Upper lobe of left lung (tissue), 6 donors: ENCODE measurements at regions not wholly inside any gene's neighbourhood (a gene's known extent, or its start where the extent isn't known, plus 50 kb on each side); places are given as distances from the start of the nearest gene placed in this dataset.

Experiments
- ATAC-seq, 2 donors: fragments of 200-7000 bp; cut with Tn5 transposase; one replicate each; pipeline ENCODE4 v1.9.1; 2022; ENCODE audit warnings: mild to moderate bottlenecking in 2 of 2, moderate library complexity in 2 of 2; ENCODE audit not compliant: low FRiP score in 2 of 2
- DNase-seq, 2 donors: peaks; one replicate each; pipeline ENCODE4 v3.0.0-alpha.2; 2019 to 2020
- H3K27ac ChIP-seq, 4 donors: fragments of 200-600 bp; sonication (generic); one replicate each; pipeline ENCODE4 v1.5.1; 2016 to 2019
- H3K27me3 ChIP-seq, 4 donors: fragments of 200-600 bp; sonication (generic); one replicate each; pipeline ENCODE4 v1.5.1; 2017 to 2019
- H3K36me3 ChIP-seq, 4 donors: fragments of 200-600 bp; sonication (generic); one replicate each; pipeline ENCODE4 v1.5.1; 2016 to 2019
- H3K4me1 ChIP-seq, 4 donors: fragments of 200-600 bp; sonication (generic); one replicate each; pipeline ENCODE4 v1.5.1; 2018 to 2019
- H3K4me3 ChIP-seq, 4 donors: fragments of 200-600 bp; sonication (generic); one replicate each; pipeline ENCODE4 v1.5.1; 2017 to 2019; ENCODE audit warnings: mild to moderate bottlenecking in 2 of 4, moderate library complexity in 1 of 4
- H3K9me3 ChIP-seq, 4 donors: fragments of 200-600 bp; sonication (generic); one replicate each; pipeline ENCODE4 v1.5.1; 2018 to 2019
- CTCF ChIP-seq, 6 experiments: fragments of 450-650 bp in 4 of 6; fragments of 200-600 bp in 2 of 6; sonication (generic) in 2 of 6; IDR thresholded peaks; one replicate each; pipeline ENCODE4 v1.5.1; 2016 to 2019; ENCODE audit warnings: antibody characterized with exemption in 6 of 6
- EP300 ChIP-seq, 4 donors: sonication (generic); formaldehyde crosslinking; IDR thresholded peaks; one replicate each; pipeline ENCODE4 v1.5.1; 2017; ENCODE audit warnings: antibody characterized with exemption in 4 of 4, control low read depth in 2 of 4
- POLR2A ChIP-seq, 4 donors: fragments of 450-650 bp; IDR thresholded peaks; one replicate each; pipeline ENCODE4 v1.5.1; 2016 to 2017; ENCODE audit warnings: antibody characterized with exemption in 4 of 4, mild to moderate bottlenecking in 2 of 4
- POLR2AphosphoS5 ChIP-seq, 2 donors: sonication (generic); formaldehyde crosslinking; IDR thresholded peaks; one replicate each; pipeline ENCODE4 v1.5.1; 2017; ENCODE audit warnings: antibody characterized with exemption in 2 of 2
- WGBS, 2 donors: methylation state at CpG; one replicate each; pipeline ENCODE4 v1.1.5; 2017 to 2018; 5-methylcytosine and 5-hydroxymethylcytosine counted together
- donor health status: DM: no; HTN: no; CAD: no; lungs with moderate emphysema.
- donor health status: DM: no; HTN: yes; CAD: no; lungs with severe emphysema.

- H3K27me3 ChIP-seq, result no peaks in the 10 kb centered on the region
- no peak overlapping the region for H3K27ac ChIP-seq
- DNase-seq (no peak), ATAC-seq (no peak)
- no peaks in the 10 kb centered on the region for H3K4me1 ChIP-seq
- no peak overlapping the region for H3K4me3 ChIP-seq
- H3K9me3 ChIP-seq, result no peaks in the 10 kb centered on the region
- no peaks in the 10 kb centered on the region for H3K36me3 ChIP-seq
- 69 to 82% methylated on average over 4 of the region's 4 CpGs for WGBS, 2 donors
- TF ChIP-seq EP300 (IDR thresholded peaks at IDR 0.05), result no peak
- TF ChIP-seq POLR2A (IDR thresholded peaks at IDR 0.05), result no peak
- no peak for TF ChIP-seq POLR2AphosphoS5 (IDR thresholded peaks at IDR 0.05)
- no peak for TF ChIP-seq CTCF (IDR thresholded peaks at IDR 0.05)
These were observed 766.5 kb downstream of the NTRK3 start for GRCh38 chr15:87489902-87490665.

GRCh38 chr15:87489456-87489855, 767.1 kb downstream of the NTRK3 start:
- H3K4me3 ChIP-seq, result no peak overlapping the region
- H3K9me3 ChIP-seq, result no peaks in the 10 kb centered on the region
- no peaks in the 10 kb centered on the region for H3K4me1 ChIP-seq
- no peaks in the 10 kb centered on the region for H3K36me3 ChIP-seq
- H3K27me3 ChIP-seq, result no peaks in the 10 kb centered on the region
- TF ChIP-seq EP300 (IDR thresholded peaks at IDR 0.05) (no peak), POLR2AphosphoS5 (IDR thresholded peaks at IDR 0.05) (no peak), CTCF (IDR thresholded peaks at IDR 0.05) (no peak), POLR2A (IDR thresholded peaks at IDR 0.05) (no peak)
- no peak for ATAC-seq
- H3K27ac ChIP-seq, result no peak overlapping the region
- DNase-seq, result no peak

DNA sequence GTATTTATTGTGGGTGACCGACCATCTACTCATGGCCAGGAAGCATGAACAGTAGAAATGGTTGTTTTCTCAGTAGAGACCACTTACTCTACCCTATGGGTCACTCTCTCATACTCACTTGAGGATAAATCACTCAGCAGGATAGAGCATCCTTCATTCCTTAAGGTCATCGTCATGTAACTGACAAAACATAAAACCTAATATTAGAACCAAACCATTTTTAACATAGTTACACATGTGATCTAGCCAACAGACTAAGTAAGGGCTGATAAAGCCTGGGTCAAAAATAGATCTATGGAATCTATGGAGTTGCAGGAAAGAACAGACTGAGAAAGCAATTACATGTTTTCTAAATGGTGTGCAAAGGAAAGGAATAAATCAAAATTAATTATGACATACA, 769.1 kb downstream of the NTRK3 start:
- Histone ChIP-seq H3K4me1 (no peaks in the 10 kb centered on the region), H3K27ac (no peak overlapping the region), H3K27me3 (no peaks in the 10 kb centered on the region), H3K4me3 (no peak overlapping the region), H3K9me3 (no peaks in the 10 kb centered on the region), H3K36me3 (no peaks in the 10 kb centered on the region)
- TF ChIP-seq CTCF (IDR thresholded peaks at IDR 0.05), result no peak
- no peak for TF ChIP-seq POLR2AphosphoS5 (IDR thresholded peaks at IDR 0.05)
- no peak for TF ChIP-seq POLR2A (IDR thresholded peaks at IDR 0.05)
- DNase-seq (no peak), ATAC-seq (no peak)
- WGBS, 2 donors, result 61 to 62% methylated on average over 2 of the region's 2 CpGs

- ATAC-seq, result no peak
- H3K4me1 ChIP-seq, result no peaks in the 10 kb centered on the region
- DNase-seq, result no peak
- no peaks in the 10 kb centered on the region for H3K27me3 ChIP-seq
- TF ChIP-seq POLR2A (IDR thresholded peaks at IDR 0.05) (no peak), CTCF (IDR thresholded peaks at IDR 0.05) (no peak), POLR2AphosphoS5 (IDR thresholded peaks at IDR 0.05) (no peak), EP300 (IDR thresholded peaks at IDR 0.05) (no peak)
- H3K36me3 ChIP-seq, result no peaks in the 10 kb centered on the region
- 69 to 73% methylated on average over 1 of the region's 1 CpG for WGBS, 2 donors
- no peak overlapping the region for H3K27ac ChIP-seq
- H3K9me3 ChIP-seq, result no peaks in the 10 kb centered on the region
- H3K4me3 ChIP-seq, result no peak overlapping the region
These were observed 773.1 kb downstream of the NTRK3 start for GRCh38 chr15:87483468-87483867.

- Histone ChIP-seq H3K36me3 (no peaks in the 10 kb centered on the region), H3K27ac (no peak overlapping the region), H3K9me3 (no peaks in the 10 kb centered on the region), H3K27me3 (no peaks in the 10 kb centered on the region), H3K4me1 (no peaks in the 10 kb centered on the region), H3K4me3 (no peak overlapping the region)
- DNase-seq (no peak), ATAC-seq (no peak)
- TF ChIP-seq POLR2A (IDR thresholded peaks at IDR 0.05), result no peak
- no peak for TF ChIP-seq CTCF (IDR thresholded peaks at IDR 0.05)
- no peak for TF ChIP-seq EP300 (IDR thresholded peaks at IDR 0.05)
- no peak for TF ChIP-seq POLR2AphosphoS5 (IDR thresholded peaks at IDR 0.05)
- WGBS, 2 donors, result 66 to 77% methylated on average over 3 of the region's 3 CpGs
These were observed 775.4 kb downstream of the NTRK3 start for GRCh38 chr15:87481126-87481525.
